ENCODE measurements at regions not wholly inside any gene's neighbourhood (a gene's known extent, or its start where the extent isn't known, plus 50 kb on each side); places are given as distances from the start of the nearest gene placed in this dataset.

- H3K4me2 ChIP-seq (ENCODE audit: low read length): no peak overlapping the region
- no peaks in the 10 kb centered on the region for H3K9me2 ChIP-seq (ENCODE audit: insufficient read depth, low read length)
- no peaks in the 10 kb centered on the region for H3F3A ChIP-seq (ENCODE audit: insufficient read depth, low read length, poor library complexity, severe bottlenecking)
- H3K36me3 ChIP-seq (ENCODE audit: insufficient read depth, low read length): no peaks in the 10 kb centered on the region
- no peak overlapping the region for H3K4me3 ChIP-seq (ENCODE audit: low read length)
- no peaks in the 10 kb centered on the region for H4K20me1 ChIP-seq (ENCODE audit: insufficient read depth)
- no peaks in the 10 kb centered on the region for H3K9me3 ChIP-seq (ENCODE audit: low read length)
- no peak overlapping the region for H3K9ac ChIP-seq (ENCODE audit: low read length)
- H3K27me3 ChIP-seq (ENCODE audit: insufficient read depth, low read depth, low read length): no peaks in the 10 kb centered on the region
- no peaks in the 10 kb centered on the region for H3K79me2 ChIP-seq (replicated peaks; ENCODE audit: insufficient read depth, low read length)
- TF ChIP-seq POLR2AphosphoS5 (IDR thresholded peaks at IDR 0.05) (no peak), SMC3 (conservative IDR thresholded peaks at IDR 0.05; ENCODE audit: poor library complexity) (no peak), EP300 (conservative IDR thresholded peaks at IDR 0.05; ENCODE audit: poor library complexity, severe bottlenecking) (no peak)
- no peak overlapping the region for H3K27ac ChIP-seq (ENCODE audit: low read length)
- H2AFZ ChIP-seq (ENCODE audit: low read depth, low read length): no peak overlapping the region
Measured at GRCh38 chr15:87478687-87479072, 777.9 kb downstream of the NTRK3 start.

DNA sequence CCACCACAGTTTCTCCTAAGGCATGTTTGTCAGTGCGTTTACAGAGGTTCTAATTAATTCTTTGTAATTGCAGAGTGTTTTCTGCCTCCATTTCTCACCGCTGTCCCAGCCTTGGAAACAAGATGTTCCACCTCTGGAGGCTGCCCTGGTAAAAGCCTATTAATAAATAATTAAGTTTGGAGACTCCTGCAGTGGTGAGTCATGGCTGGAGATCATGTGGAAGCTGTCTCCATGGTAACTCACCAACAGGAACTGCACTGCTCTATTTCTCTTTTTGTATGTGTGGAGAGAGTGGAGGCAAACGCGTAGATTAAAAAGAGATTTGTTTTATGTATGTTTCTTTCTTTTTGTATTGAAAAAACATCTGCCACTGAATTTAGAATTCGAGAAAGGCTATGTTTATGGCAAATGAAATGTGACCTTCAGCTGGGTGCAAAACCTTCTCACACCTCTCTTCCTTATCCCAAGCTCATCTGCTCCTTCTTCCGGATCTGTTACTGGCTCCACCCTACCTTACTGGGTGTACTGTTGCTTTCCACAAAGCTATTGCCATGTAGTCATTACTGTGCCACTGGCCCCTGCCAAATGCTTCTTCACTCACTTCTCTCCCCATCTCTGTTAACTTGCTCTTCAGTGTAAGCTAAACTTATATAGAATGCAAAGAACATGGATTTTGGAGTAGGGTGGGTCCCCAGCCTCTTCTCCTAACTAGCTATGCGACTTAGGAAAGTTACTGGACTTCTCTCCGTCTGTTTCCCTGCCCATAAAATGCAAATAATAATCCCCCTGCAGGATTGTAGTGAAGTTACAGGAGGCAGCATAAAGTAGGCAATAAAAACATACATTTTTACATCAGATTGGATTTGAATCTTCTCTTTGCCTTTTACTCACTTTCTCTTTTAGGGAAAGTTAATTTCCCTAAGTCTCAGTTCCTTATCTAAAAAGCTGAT is 778.5 kb downstream of the NTRK3 start:
- Histone ChIP-seq H3K36me3 (ENCODE audit: insufficient read depth, low read length) (no peaks in the 10 kb centered on the region), H2AFZ (ENCODE audit: low read depth, low read length) (peak overlapping the region; percentile 24), H3K9me2 (ENCODE audit: insufficient read depth, low read length) (no peaks in the 10 kb centered on the region), H3K27me3 (ENCODE audit: insufficient read depth, low read depth, low read length) (no peaks in the 10 kb centered on the region), H3F3A (ENCODE audit: insufficient read depth, low read length, poor library complexity, severe bottlenecking) (no peaks in the 10 kb centered on the region), H3K27ac (ENCODE audit: low read length) (peak overlapping the region; percentile 63), H3K4me2 (ENCODE audit: low read length) (peak overlapping the region; percentile 25), H3K79me2 (replicated peaks; ENCODE audit: insufficient read depth, low read length) (no peaks in the 10 kb centered on the region), H3K4me3 (ENCODE audit: low read length) (peak overlapping the region; percentile 16), H4K20me1 (ENCODE audit: insufficient read depth) (no peaks in the 10 kb centered on the region), H3K9me3 (ENCODE audit: low read length) (no peaks in the 10 kb centered on the region), H3K9ac (ENCODE audit: low read length) (peak overlapping the region; percentile 18)
- TF ChIP-seq SMC3 (conservative IDR thresholded peaks at IDR 0.05; ENCODE audit: poor library complexity): no peak
- no peak for TF ChIP-seq EZH2 (IDR thresholded peaks at IDR 0.05; ENCODE audit: borderline replicate concordance, insufficient read depth, low read length, poor library complexity, severe bottlenecking)
- TF ChIP-seq REST (IDR thresholded peaks at IDR 0.05; ENCODE audit: borderline replicate concordance): peak; percentile 33
- TF ChIP-seq MXI1 (conservative IDR thresholded peaks at IDR 0.05; ENCODE audit: poor library complexity, severe bottlenecking): no peak
- peak; percentile 29 for TF ChIP-seq CTCF (IDR thresholded peaks at IDR 0.05; ENCODE audit: poor library complexity, severe bottlenecking)
- no peak for TF ChIP-seq TAF1 (IDR thresholded peaks at IDR 0.05; ENCODE audit: low read depth)
- no peak for TF ChIP-seq RAD21 (conservative IDR thresholded peaks at IDR 0.05)
- peak; percentile 34 for TF ChIP-seq EP300 (conservative IDR thresholded peaks at IDR 0.05; ENCODE audit: poor library complexity, severe bottlenecking)

Measured in neural cell (in vitro differentiated cells).